ENCODE measurements at regions not wholly inside any gene's neighbourhood (a gene's known extent, or its start where the extent isn't known, plus 50 kb on each side); places are given as distances from the start of the nearest gene placed in this dataset.

- no peak for TF ChIP-seq EZH2phosphoT487 (conservative IDR thresholded peaks at IDR 0.05; ENCODE audit: low read length)
- TF ChIP-seq CTCF (IDR thresholded peaks at IDR 0.05; ENCODE audit: insufficient read depth, low read length, poor library complexity, severe bottlenecking), result no peak
- no peak overlapping the region for H2AFZ ChIP-seq (ENCODE audit: low read depth, low read length, severe bottlenecking)
These were observed 110.4 kb upstream of the FZD10 start for GRCh38 chr12:130051900-130052299.

DNA sequence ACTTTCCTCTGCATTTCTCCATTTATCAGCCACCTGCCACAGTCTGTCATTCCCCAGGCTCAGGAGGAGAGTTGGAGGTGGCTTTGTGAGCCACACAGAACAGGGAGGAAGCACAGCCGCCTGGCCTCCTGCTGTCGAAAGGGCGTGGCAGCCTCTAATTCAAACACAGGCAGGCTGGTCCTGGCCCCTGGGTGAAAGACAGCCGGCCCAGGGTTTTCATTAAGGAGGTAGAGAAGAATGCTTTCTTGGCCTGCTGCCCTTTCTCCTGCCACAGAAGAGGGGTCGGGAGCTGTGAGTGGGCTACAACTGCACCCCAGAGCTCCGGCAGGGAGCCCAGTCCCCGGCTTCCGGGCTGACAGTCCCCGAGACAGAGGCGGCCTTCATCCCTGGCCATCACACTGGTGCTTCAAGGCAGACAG lies 108.6 kb upstream of the FZD10 start:
- TF ChIP-seq EZH2phosphoT487 (conservative IDR thresholded peaks at IDR 0.05; ENCODE audit: low read length), result no peak
- TF ChIP-seq CTCF (IDR thresholded peaks at IDR 0.05; ENCODE audit: insufficient read depth, low read length, poor library complexity, severe bottlenecking), result no peak
- Histone ChIP-seq H3K4me3 (ENCODE audit: insufficient read depth, low read length, poor library complexity, severe bottlenecking) (no peak overlapping the region), H4K20me1 (ENCODE audit: low read depth, low read length) (no peaks in the 10 kb centered on the region), H3K27me3 (ENCODE audit: low read length) (no peaks in the 10 kb centered on the region), H3F3A (ENCODE audit: insufficient read depth) (no peaks in the 10 kb centered on the region), H3K4me2 (ENCODE audit: low read depth, low read length, poor library complexity, severe bottlenecking) (no peak overlapping the region), H3K79me2 (ENCODE audit: insufficient read depth, low read length) (no peaks in the 10 kb centered on the region), H3K9me2 (replicated peaks; ENCODE audit: insufficient read depth, low read length) (no peaks in the 10 kb centered on the region), H2AFZ (ENCODE audit: low read depth, low read length, severe bottlenecking) (no peak overlapping the region), H3K36me3 (ENCODE audit: low read length) (no peaks in the 10 kb centered on the region), H3K9me3 (ENCODE audit: insufficient read depth, low read length) (peaks cover 4% of the 10 kb centered on the region; the same call in 1 of the 2 replicates), H3K27ac (ENCODE audit: low read depth, low read length) (no peak overlapping the region), H3K9ac (ENCODE audit: low read length) (no peak overlapping the region)

More at GRCh38 chr12:130051900-130052299, 110.4 kb upstream of the FZD10 start:
- Histone ChIP-seq H3K36me3 (ENCODE audit: low read length) (no peaks in the 10 kb centered on the region), H3F3A (ENCODE audit: insufficient read depth) (no peaks in the 10 kb centered on the region), H3K4me3 (ENCODE audit: insufficient read depth, low read length, poor library complexity, severe bottlenecking) (no peak overlapping the region), H3K9me2 (replicated peaks; ENCODE audit: insufficient read depth, low read length) (no peaks in the 10 kb centered on the region), H3K79me2 (ENCODE audit: insufficient read depth, low read length) (no peaks in the 10 kb centered on the region), H3K4me2 (ENCODE audit: low read depth, low read length, poor library complexity, severe bottlenecking) (no peak overlapping the region), H3K9me3 (ENCODE audit: insufficient read depth, low read length) (peaks cover 4% of the 10 kb centered on the region; the same call in 1 of the 2 replicates), H3K9ac (ENCODE audit: low read length) (no peak overlapping the region), H3K27me3 (ENCODE audit: low read length) (no peaks in the 10 kb centered on the region), H3K27ac (ENCODE audit: low read depth, low read length) (no peak overlapping the region), H4K20me1 (ENCODE audit: low read depth, low read length) (no peaks in the 10 kb centered on the region)

DNA sequence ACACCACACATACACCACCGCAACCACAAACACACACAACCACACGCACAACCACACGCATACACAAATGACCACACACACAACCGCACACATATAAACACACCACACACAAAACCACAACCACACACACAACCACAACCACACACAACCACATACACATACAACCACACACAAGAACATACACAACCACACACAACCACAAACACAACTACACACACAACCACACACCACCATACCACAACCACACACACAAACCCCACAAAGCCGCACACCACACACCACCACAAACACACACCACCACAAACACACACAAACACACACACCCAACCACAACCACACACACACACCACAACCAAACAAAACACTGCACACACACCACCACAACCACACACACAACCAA lies 107.5 kb upstream of the FZD10 start:
- Histone ChIP-seq H3K27me3 (ENCODE audit: low read length) (no peaks in the 10 kb centered on the region), H3K9me2 (replicated peaks; ENCODE audit: insufficient read depth, low read length) (no peaks in the 10 kb centered on the region), H4K20me1 (ENCODE audit: low read depth, low read length) (no peaks in the 10 kb centered on the region), H3F3A (ENCODE audit: insufficient read depth) (no peaks in the 10 kb centered on the region), H3K36me3 (ENCODE audit: low read length) (no peaks in the 10 kb centered on the region), H3K4me3 (ENCODE audit: insufficient read depth, low read length, poor library complexity, severe bottlenecking) (no peak overlapping the region), H3K9me3 (ENCODE audit: insufficient read depth, low read length) (peaks cover 4% of the 10 kb centered on the region; the same call in 1 of the 2 replicates), H3K27ac (ENCODE audit: low read depth, low read length) (no peak overlapping the region), H2AFZ (ENCODE audit: low read depth, low read length, severe bottlenecking) (no peak overlapping the region), H3K4me2 (ENCODE audit: low read depth, low read length, poor library complexity, severe bottlenecking) (no peak overlapping the region), H3K79me2 (ENCODE audit: insufficient read depth, low read length) (no peaks in the 10 kb centered on the region), H3K9ac (ENCODE audit: low read length) (no peak overlapping the region)
- TF ChIP-seq EZH2phosphoT487 (conservative IDR thresholded peaks at IDR 0.05; ENCODE audit: low read length), result no peak
- no peak for TF ChIP-seq CTCF (IDR thresholded peaks at IDR 0.05; ENCODE audit: insufficient read depth, low read length, poor library complexity, severe bottlenecking)
